HFFc6 (cell line): ENCODE measurements at regions not wholly inside any gene's neighbourhood (a gene's known extent, or its start where the extent isn't known, plus 50 kb on each side); places are given as distances from the start of the nearest gene placed in this dataset.

Source experiments
- DNase-seq: peaks from one replicate; pipeline ENCODE4 v3.0.0-alpha.2; 2018
- H3K27ac Mint-ChIP-seq: 2 replicates; pipeline ENCODE4 v1.8.0; 2020; ENCODE audit warnings: mild to moderate bottlenecking, mixed read lengths
- H3K27me3 Mint-ChIP-seq: 2 replicates; pipeline ENCODE4 v1.8.0; 2021; ENCODE audit warnings: mild to moderate bottlenecking, moderate library complexity, mixed read lengths; ENCODE audit not compliant: insufficient read depth
- H3K36me3 Mint-ChIP-seq: 2 replicates; pipeline ENCODE4 v1.8.0; 2021; ENCODE audit warnings: low read depth, mixed read lengths
- H3K4me1 Mint-ChIP-seq: 2 replicates; pipeline ENCODE4 v1.8.0; 2020; ENCODE audit warnings: low read depth, mixed read lengths
- H3K4me3 Mint-ChIP-seq: 2 replicates; pipeline ENCODE4 v1.8.0; 2020; ENCODE audit warnings: mild to moderate bottlenecking, moderate library complexity, mixed read lengths
- H3K9me3 Mint-ChIP-seq: 2 replicates; pipeline ENCODE4 v1.8.0; 2020; ENCODE audit warnings: mild to moderate bottlenecking, mixed read lengths
- CTCF ChIP-seq: fragments of 200-600 bp; sonication (generic); IDR thresholded peaks from 2 replicates; pipeline ENCODE4 v1.5.0; 2021; ENCODE audit warnings: antibody characterized with exemption, mild to moderate bottlenecking

GRCh38 chr3:157662171-157662570 lies 159.0 kb upstream of the VEPH1 start:
- Mint-ChIP-seq H3K27ac (no peak overlapping the region), H3K36me3 (no peaks in the 10 kb centered on the region), H3K9me3 (no peaks in the 10 kb centered on the region), H3K27me3 (peaks cover 5% of the 10 kb centered on the region), H3K4me3 (no peak overlapping the region), H3K4me1 (no peaks in the 10 kb centered on the region)
- TF ChIP-seq CTCF: no peak
- no peak for DNase-seq

- Mint-ChIP-seq H3K27ac (no peak overlapping the region), H3K36me3 (no peaks in the 10 kb centered on the region), H3K9me3 (no peaks in the 10 kb centered on the region), H3K4me1 (no peaks in the 10 kb centered on the region), H3K4me3 (no peak overlapping the region), H3K27me3 (peaks cover 5% of the 10 kb centered on the region)
- DNase-seq: no peak
- TF ChIP-seq CTCF: no peak
Measured at GRCh38 chr3:157660847-157661246, 157.6 kb upstream of the VEPH1 start.

- H3K4me1 Mint-ChIP-seq: no peaks in the 10 kb centered on the region
- no peak overlapping the region for H3K27ac Mint-ChIP-seq
- H3K9me3 Mint-ChIP-seq: no peaks in the 10 kb centered on the region
- no peaks in the 10 kb centered on the region for H3K36me3 Mint-ChIP-seq
- peaks cover 6% of the 10 kb centered on the region for H3K27me3 Mint-ChIP-seq
- TF ChIP-seq CTCF: no peak
- no peak for DNase-seq
- no peak overlapping the region for H3K4me3 Mint-ChIP-seq
Measured at GRCh38 chr3:157652366-157652765, 149.2 kb upstream of the VEPH1 start.

- peaks cover 9% of the 10 kb centered on the region for H3K27me3 Mint-ChIP-seq
- TF ChIP-seq CTCF: no peak
- H3K36me3 Mint-ChIP-seq: no peaks in the 10 kb centered on the region
- no peak for DNase-seq
- no peaks in the 10 kb centered on the region for H3K9me3 Mint-ChIP-seq
- no peaks in the 10 kb centered on the region for H3K4me1 Mint-ChIP-seq
- no peak overlapping the region for H3K4me3 Mint-ChIP-seq
- H3K27ac Mint-ChIP-seq: no peak overlapping the region
Measured at GRCh38 chr3:157650699-157651098, 147.5 kb upstream of the VEPH1 start.

GRCh38 chr3:157650172-157650571 lies 147.0 kb upstream of the VEPH1 start:
- no peak for DNase-seq
- no peaks in the 10 kb centered on the region for H3K4me1 Mint-ChIP-seq
- peaks cover 6% of the 10 kb centered on the region for H3K27me3 Mint-ChIP-seq
- H3K4me3 Mint-ChIP-seq: no peak overlapping the region
- H3K36me3 Mint-ChIP-seq: no peaks in the 10 kb centered on the region
- no peak for TF ChIP-seq CTCF
- no peak overlapping the region for H3K27ac Mint-ChIP-seq
- H3K9me3 Mint-ChIP-seq: no peaks in the 10 kb centered on the region

- Mint-ChIP-seq H3K36me3 (no peaks in the 10 kb centered on the region), H3K4me3 (no peak overlapping the region), H3K27ac (no peak overlapping the region), H3K4me1 (no peaks in the 10 kb centered on the region), H3K27me3 (peaks cover 3% of the 10 kb centered on the region), H3K9me3 (no peaks in the 10 kb centered on the region)
- DNase-seq: no peak
- no peak for TF ChIP-seq CTCF
Measured at GRCh38 chr3:157649511-157649910, 146.3 kb upstream of the VEPH1 start.
